Endodermal cell (in vitro differentiated cells): ENCODE measurements at regions not wholly inside any gene's neighbourhood (a gene's known extent, or its start where the extent isn't known, plus 50 kb on each side); places are given as distances from the start of the nearest gene placed in this dataset.

Source experiments
- DNase-seq: peaks from one replicate; pipeline ENCODE4 v3.0.0-alpha.2; 2017
- H3K27ac ChIP-seq: 2 replicates; pipeline ENCODE4 v1.5.1; 2013; ENCODE audit warnings: mild to moderate bottlenecking, low read depth, low read length, moderate library complexity
- H3K27me3 ChIP-seq: 2 replicates; pipeline ENCODE4 v1.6.1; 2013; ENCODE audit warnings: mild to moderate bottlenecking, low read length, moderate library complexity; ENCODE audit not compliant: insufficient read depth, control insufficient read depth, poor library complexity, severe bottlenecking
- H3K36me3 ChIP-seq: 2 replicates; pipeline ENCODE4 v1.7.0; 2013; ENCODE audit warnings: mild to moderate bottlenecking, low read length, moderate library complexity; ENCODE audit not compliant: control insufficient read depth, insufficient read depth
- H3K4me1 ChIP-seq: one replicate; pipeline ENCODE4 v1.7.0; 2013; ENCODE audit warnings: low read length; ENCODE audit not compliant: control insufficient read depth, insufficient read depth
- H3K4me3 ChIP-seq: 2 replicates; pipeline ENCODE4 v1.5.1; 2013; ENCODE audit warnings: mild to moderate bottlenecking, low read length, moderate library complexity
- H3K9ac ChIP-seq: 2 replicates; pipeline ENCODE4 v1.6.1; 2013; ENCODE audit warnings: mild to moderate bottlenecking, low read length, moderate library complexity; ENCODE audit not compliant: poor library complexity, severe bottlenecking; ENCODE audit errors: extremely low read depth
- H3K9me3 ChIP-seq: 2 replicates; pipeline ENCODE4 v1.6.1; 2013; ENCODE audit warnings: mild to moderate bottlenecking, low read length, moderate library complexity; ENCODE audit not compliant: control insufficient read depth
- H3K27ac Mint-ChIP-seq: 2 replicates; pipeline ENCODE4 v1.8.0; 2020; ENCODE audit warnings: mixed read lengths
- H3K27me3 Mint-ChIP-seq: 2 replicates; pipeline ENCODE4 v1.8.0; 2021; ENCODE audit warnings: mild to moderate bottlenecking, mixed read lengths; ENCODE audit not compliant: insufficient read depth
- H3K36me3 Mint-ChIP-seq: 2 replicates; pipeline ENCODE4 v1.8.0; 2020; ENCODE audit warnings: low read depth, mixed read lengths
- H3K4me1 Mint-ChIP-seq: 2 replicates; pipeline ENCODE4 v1.8.0; 2020; ENCODE audit warnings: mixed read lengths
- H3K4me3 Mint-ChIP-seq: 2 replicates; pipeline ENCODE4 v1.8.0; 2020; ENCODE audit warnings: mild to moderate bottlenecking, moderate library complexity, mixed read lengths
- H3K9me3 Mint-ChIP-seq: 2 replicates; pipeline ENCODE4 v1.8.0; 2020; ENCODE audit warnings: mild to moderate bottlenecking, mixed read lengths
- WGBS, 2 experiments: methylation state at CpG; one replicate each; pipeline versions ENCODE4 v1.1.5 to v1.1.7; 2013; ENCODE audit warnings: missing lambda C conversion rate in 2 of 2, mixed read lengths in 1 of 2; ENCODE audit not compliant: insufficient coverage in 1 of 2, insufficient read length in 1 of 2; 5-methylcytosine and 5-hydroxymethylcytosine counted together
- TF ChIP-seq, protein P1 (sequence below): fragments of 200-600 bp; sonication (generic); conservative IDR thresholded peaks from 2 replicates; pipeline ENCODE4 v1.5.0; 2021; ENCODE audit warnings: antibody characterized with exemption, mild to moderate bottlenecking

DNA sequence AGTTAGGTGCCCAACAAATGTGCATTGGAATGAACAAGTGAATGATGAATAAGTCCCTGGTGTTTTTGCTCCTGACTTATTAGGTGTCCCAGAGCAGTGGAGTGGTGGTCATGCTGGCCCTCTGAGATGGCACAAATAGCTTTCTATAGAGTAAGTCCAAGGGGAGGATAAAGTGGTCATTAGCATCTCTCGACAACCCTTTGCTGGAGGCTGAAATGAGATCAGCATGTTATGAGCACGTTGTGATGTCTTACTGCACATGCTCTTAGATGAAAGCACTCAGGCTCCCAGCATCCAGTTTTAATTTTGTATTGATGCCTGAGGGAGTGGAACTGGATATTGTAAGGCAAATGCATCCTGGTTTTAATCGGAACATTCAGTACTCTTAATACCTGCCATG, 326.2 kb downstream of the RFC3 start:
- no peak overlapping the region for H3K9ac ChIP-seq
- Mint-ChIP-seq H3K9me3 (no peaks in the 10 kb centered on the region), H3K4me3 (no peak overlapping the region), H3K27me3 (no peaks in the 10 kb centered on the region), H3K27ac (no peak overlapping the region), H3K4me1 (peaks cover 36% of the 10 kb centered on the region), H3K36me3 (no peaks in the 10 kb centered on the region)
- H3K27me3 ChIP-seq, result no peaks in the 10 kb centered on the region
- peaks cover 2% of the 10 kb centered on the region for H3K4me1 ChIP-seq
- TF ChIP-seq, protein P1, sequence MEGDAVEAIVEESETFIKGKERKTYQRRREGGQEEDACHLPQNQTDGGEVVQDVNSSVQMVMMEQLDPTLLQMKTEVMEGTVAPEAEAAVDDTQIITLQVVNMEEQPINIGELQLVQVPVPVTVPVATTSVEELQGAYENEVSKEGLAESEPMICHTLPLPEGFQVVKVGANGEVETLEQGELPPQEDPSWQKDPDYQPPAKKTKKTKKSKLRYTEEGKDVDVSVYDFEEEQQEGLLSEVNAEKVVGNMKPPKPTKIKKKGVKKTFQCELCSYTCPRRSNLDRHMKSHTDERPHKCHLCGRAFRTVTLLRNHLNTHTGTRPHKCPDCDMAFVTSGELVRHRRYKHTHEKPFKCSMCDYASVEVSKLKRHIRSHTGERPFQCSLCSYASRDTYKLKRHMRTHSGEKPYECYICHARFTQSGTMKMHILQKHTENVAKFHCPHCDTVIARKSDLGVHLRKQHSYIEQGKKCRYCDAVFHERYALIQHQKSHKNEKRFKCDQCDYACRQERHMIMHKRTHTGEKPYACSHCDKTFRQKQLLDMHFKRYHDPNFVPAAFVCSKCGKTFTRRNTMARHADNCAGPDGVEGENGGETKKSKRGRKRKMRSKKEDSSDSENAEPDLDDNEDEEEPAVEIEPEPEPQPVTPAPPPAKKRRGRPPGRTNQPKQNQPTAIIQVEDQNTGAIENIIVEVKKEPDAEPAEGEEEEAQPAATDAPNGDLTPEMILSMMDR, result no peak
- H3K4me3 ChIP-seq, result no peak overlapping the region
- H3K36me3 ChIP-seq, result no peaks in the 10 kb centered on the region
- WGBS, 2 experiments, result 90 to 96% methylated on average over 3 of the region's 3 CpGs
- H3K27ac ChIP-seq, result no peak overlapping the region
- no peaks in the 10 kb centered on the region for H3K9me3 ChIP-seq
- DNase-seq, result no peak

DNA sequence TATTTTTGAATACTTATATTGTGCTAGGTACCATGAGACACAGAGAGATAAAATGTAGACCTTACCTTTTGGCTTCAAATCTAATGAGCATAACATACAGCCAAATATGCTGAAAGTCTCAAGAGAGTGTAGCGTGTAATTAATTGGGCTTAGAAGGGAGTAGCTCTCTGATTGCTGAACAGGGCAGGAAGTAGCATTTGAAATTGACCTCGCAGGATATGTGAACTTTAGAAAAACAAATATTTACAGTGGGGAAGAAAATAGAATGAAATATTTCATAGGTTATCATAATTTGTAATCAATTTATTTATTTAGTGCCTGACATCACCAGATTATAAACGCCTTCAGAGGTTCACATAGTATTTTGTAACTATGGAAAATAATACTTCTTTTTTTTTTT, 327.1 kb downstream of the RFC3 start:
- no peaks in the 10 kb centered on the region for H3K36me3 ChIP-seq
- no peaks in the 10 kb centered on the region for H3K27me3 ChIP-seq
- H3K4me1 ChIP-seq, result peaks cover 7% of the 10 kb centered on the region
- H3K4me3 ChIP-seq, result no peak overlapping the region
- no peaks in the 10 kb centered on the region for H3K9me3 ChIP-seq
- Mint-ChIP-seq H3K9me3 (no peaks in the 10 kb centered on the region), H3K4me3 (no peak overlapping the region), H3K4me1 (peaks cover 40% of the 10 kb centered on the region), H3K27me3 (no peaks in the 10 kb centered on the region), H3K27ac (no peak overlapping the region), H3K36me3 (no peaks in the 10 kb centered on the region)
- no peak overlapping the region for H3K9ac ChIP-seq
- no peak for DNase-seq
- WGBS, 2 experiments, result 90 to 100% methylated on average over 1 to 3 of the region's 3 CpGs
- no peak overlapping the region for H3K27ac ChIP-seq
- TF ChIP-seq, protein P1, result no peak

DNA sequence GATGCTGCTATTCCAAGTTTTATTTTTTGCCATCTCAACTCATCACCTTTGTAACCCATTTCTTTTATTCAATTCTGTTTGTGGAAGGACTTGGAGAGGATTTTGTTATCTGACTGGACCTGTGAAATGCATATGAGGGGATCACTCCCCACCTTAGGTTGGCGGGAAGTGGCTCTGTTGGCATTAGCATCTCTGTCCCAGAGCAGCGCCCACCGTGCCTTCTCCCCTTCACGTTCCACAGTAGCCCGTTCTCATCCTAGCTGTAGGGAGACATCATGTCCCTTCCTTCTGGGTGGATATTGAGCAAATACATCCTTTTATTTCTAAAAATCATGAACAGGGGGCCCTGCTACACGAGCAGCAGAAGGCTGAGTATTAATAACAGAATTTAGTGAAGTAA, 330.4 kb downstream of the RFC3 start:
- Histone ChIP-seq H3K27ac (no peak overlapping the region), H3K27me3 (no peaks in the 10 kb centered on the region), H3K9ac (no peak overlapping the region), H3K9me3 (no peaks in the 10 kb centered on the region), H3K4me1 (peaks cover 13% of the 10 kb centered on the region), H3K4me3 (no peak overlapping the region), H3K36me3 (no peaks in the 10 kb centered on the region)
- no peak overlapping the region for H3K4me3 Mint-ChIP-seq
- 87 to 100% methylated on average over 2 to 6 of the region's 6 CpGs for WGBS, 2 experiments
- H3K4me1 Mint-ChIP-seq, result peaks cover 35% of the 10 kb centered on the region
- H3K36me3 Mint-ChIP-seq, result no peaks in the 10 kb centered on the region
- TF ChIP-seq, protein P1, result no peak
- no peak for DNase-seq
- H3K9me3 Mint-ChIP-seq, result no peaks in the 10 kb centered on the region
- H3K27me3 Mint-ChIP-seq, result no peaks in the 10 kb centered on the region
- H3K27ac Mint-ChIP-seq, result no peak overlapping the region
